Transverse colon (tissue), 4 donors: ENCODE measurements at regions not wholly inside any gene's neighbourhood (a gene's known extent, or its start where the extent isn't known, plus 50 kb on each side); places are given as distances from the start of the nearest gene placed in this dataset.

Experiments
- CTCF ChIP-seq, 5 experiments: fragments of 200-600 bp in 3 of 5; fragments of 450-650 bp in 2 of 5; sonication (generic) in 3 of 5; IDR thresholded peaks; 1 replicate in 2 of 5; 2 replicates in 3 of 5; pipeline ENCODE4 v1.5.1; 2016 to 2017; ENCODE audit warnings: antibody characterized with exemption in 5 of 5, inconsistent platforms in 3 of 5, mild to moderate bottlenecking in 2 of 5, moderate library complexity in 1 of 5
- EP300 ChIP-seq: sonication (generic); formaldehyde crosslinking; IDR thresholded peaks from one replicate; pipeline ENCODE4 v1.6.1; 2017; ENCODE audit warnings: antibody characterized with exemption, low read depth
- POLR2AphosphoS5 ChIP-seq, 3 donors: sonication (generic); formaldehyde crosslinking; IDR thresholded peaks; one replicate each; pipeline ENCODE4 v1.6.1; 2016; ENCODE audit warnings: antibody characterized with exemption in 3 of 3

- TF ChIP-seq CTCF (IDR thresholded peaks at IDR 0.05), result no peak
- TF ChIP-seq POLR2AphosphoS5 (IDR thresholded peaks at IDR 0.05), result no peak
- no peak for TF ChIP-seq EP300
Observed at GRCh38 chr10:53489335-53490182, 717.0 kb upstream of the MBL2 start.
